ENCODE measurements at regions not wholly inside any gene's neighbourhood (a gene's known extent, or its start where the extent isn't known, plus 50 kb on each side); places are given as distances from the start of the nearest gene placed in this dataset.

GRCh38 chr13:73837147-73837546, 297.1 kb downstream of the KLF12 start:
- TF ChIP-seq POLR2A (IDR thresholded peaks at IDR 0.05; ENCODE audit: borderline replicate concordance, extremely low read depth, insufficient read depth, insufficient read length) (no peak), EGR1 (IDR thresholded peaks at IDR 0.05; ENCODE audit: low read depth) (no peak), EZH2 (IDR thresholded peaks at IDR 0.05) (no peak)

Measured in HCT116 (cell line).